ENCODE measurements at regions not wholly inside any gene's neighbourhood (a gene's known extent, or its start where the extent isn't known, plus 50 kb on each side); places are given as distances from the start of the nearest gene placed in this dataset.

DNA sequence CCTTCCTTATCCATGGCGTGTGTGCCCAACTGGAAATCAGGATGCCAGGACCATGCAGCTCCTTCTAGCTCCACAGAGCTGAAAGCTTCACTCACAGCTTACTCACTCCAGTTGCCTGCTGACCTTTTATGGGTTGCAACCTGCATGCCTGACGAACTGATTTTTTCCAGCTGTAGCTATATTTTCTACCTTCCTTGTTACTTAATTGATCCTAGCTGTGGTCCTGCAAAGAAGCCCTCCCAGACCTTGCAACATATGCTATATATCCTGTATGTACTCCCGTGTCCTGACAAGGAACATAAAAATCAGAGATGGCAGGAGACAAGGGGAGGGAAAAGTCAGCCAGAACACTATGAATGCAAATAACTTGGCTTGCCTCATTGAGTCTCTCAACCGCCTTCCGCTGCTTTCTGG, 135.3 kb upstream of the LDB2 start:
- TF ChIP-seq, protein P1, sequence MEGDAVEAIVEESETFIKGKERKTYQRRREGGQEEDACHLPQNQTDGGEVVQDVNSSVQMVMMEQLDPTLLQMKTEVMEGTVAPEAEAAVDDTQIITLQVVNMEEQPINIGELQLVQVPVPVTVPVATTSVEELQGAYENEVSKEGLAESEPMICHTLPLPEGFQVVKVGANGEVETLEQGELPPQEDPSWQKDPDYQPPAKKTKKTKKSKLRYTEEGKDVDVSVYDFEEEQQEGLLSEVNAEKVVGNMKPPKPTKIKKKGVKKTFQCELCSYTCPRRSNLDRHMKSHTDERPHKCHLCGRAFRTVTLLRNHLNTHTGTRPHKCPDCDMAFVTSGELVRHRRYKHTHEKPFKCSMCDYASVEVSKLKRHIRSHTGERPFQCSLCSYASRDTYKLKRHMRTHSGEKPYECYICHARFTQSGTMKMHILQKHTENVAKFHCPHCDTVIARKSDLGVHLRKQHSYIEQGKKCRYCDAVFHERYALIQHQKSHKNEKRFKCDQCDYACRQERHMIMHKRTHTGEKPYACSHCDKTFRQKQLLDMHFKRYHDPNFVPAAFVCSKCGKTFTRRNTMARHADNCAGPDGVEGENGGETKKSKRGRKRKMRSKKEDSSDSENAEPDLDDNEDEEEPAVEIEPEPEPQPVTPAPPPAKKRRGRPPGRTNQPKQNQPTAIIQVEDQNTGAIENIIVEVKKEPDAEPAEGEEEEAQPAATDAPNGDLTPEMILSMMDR (IDR thresholded peaks at IDR 0.05), result no peak
- no peak for TF ChIP-seq POLR2A (IDR thresholded peaks at IDR 0.05)
- TF ChIP-seq POLR2AphosphoS5 (IDR thresholded peaks at IDR 0.05), result no peak

All from breast epithelium (tissue), 3 donors.